ENCODE measurements at regions not wholly inside any gene's neighbourhood (a gene's known extent, or its start where the extent isn't known, plus 50 kb on each side); places are given as distances from the start of the nearest gene placed in this dataset.

- Histone ChIP-seq H3K27ac (no peak overlapping the region), H3K27me3 (no peaks in the 10 kb centered on the region), H3K9me3 (no peaks in the 10 kb centered on the region), H3K36me3 (no peaks in the 10 kb centered on the region), H3K4me3 (replicated peaks in 1 of 3) (no peak overlapping the region), H3K4me1 (no peaks in the 10 kb centered on the region)
- no peak for DNase-seq
- TF ChIP-seq POLR2A (IDR thresholded peaks at IDR 0.05), result no peak
- no peak for TF ChIP-seq CTCF (IDR thresholded peaks at IDR 0.05)
- WGBS, 2 donors, result 53 to 71% methylated on average over 2 of the region's 2 CpGs
- intact Hi-C loops (cut with DNase I), result no loop called here
Measured at GRCh38 chr6:126650931-126651330, 311.0 kb downstream of the CENPW start.

DNA sequence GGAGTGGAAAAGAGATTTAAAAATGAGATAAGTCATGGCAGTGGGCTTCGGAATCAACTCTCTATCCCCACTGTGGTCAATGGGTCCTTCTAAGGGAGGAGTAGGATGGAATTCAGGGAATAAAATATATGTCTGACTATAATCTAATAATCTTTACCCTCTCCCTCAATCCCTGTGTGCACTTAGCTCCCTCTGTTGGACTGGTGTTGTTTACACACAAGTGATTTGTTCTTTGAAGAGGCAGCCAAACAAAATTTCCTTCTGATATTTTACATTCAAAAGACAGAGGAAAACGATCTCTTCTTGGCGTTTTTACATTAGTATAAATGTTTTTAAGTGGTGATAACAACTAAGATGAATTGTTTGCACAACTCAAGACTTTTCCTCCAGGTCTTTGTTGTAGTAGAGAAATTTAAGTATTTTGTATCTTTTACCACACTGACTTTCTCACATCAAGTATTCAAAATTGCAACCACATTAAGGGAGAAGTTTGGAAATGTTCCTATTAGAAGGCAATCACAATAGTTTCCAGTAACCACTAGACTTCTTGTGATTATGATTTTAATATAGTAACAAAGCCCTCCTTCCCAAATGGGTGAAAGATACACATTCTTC, 317.8 kb downstream of the CENPW start:
- Histone ChIP-seq H3K4me3 (replicated peaks in 1 of 3) (no peak overlapping the region), H3K36me3 (no peaks in the 10 kb centered on the region), H3K27ac (no peak overlapping the region), H3K27me3 (no peaks in the 10 kb centered on the region), H3K4me1 (no peaks in the 10 kb centered on the region), H3K9me3 (no peaks in the 10 kb centered on the region)
- DNase-seq, result no peak
- 37 to 48% methylated on average over 3 of the region's 3 CpGs for WGBS, 2 donors
- peak in 2 of 6 experiments; percentile 14 to 34 for TF ChIP-seq CTCF (IDR thresholded peaks at IDR 0.05)
- no peak for TF ChIP-seq POLR2A (IDR thresholded peaks at IDR 0.05)
- intact Hi-C loops (cut with DNase I), result no loop called here

DNA sequence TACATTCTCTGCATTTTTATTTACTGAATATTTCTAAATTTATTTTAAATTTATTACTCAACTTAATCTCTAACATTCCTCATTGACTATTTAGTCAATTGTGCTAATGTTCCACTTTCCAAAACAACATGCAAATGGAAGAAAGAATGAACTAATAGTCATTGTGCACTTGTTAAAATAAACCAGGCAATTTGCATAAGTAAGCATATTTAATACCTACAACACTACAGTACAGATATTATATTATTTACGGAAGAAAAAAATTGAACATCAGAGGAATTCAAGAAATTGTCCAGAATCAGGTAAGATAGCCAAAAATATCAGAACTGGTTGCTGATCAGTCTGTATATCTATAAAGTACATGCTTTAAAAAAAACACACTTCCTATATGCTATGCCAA, 320.5 kb downstream of the CENPW start:
- H3K4me3 ChIP-seq (replicated peaks in 1 of 3), result no peak overlapping the region
- intact Hi-C loops (cut with DNase I), result no loop called here
- H3K36me3 ChIP-seq, result no peaks in the 10 kb centered on the region
- DNase-seq, result no peak
- H3K4me1 ChIP-seq, result no peaks in the 10 kb centered on the region
- no peak overlapping the region for H3K27ac ChIP-seq
- TF ChIP-seq POLR2A (IDR thresholded peaks at IDR 0.05) (no peak), CTCF (IDR thresholded peaks at IDR 0.05) (no peak)
- H3K9me3 ChIP-seq, result no peaks in the 10 kb centered on the region
- H3K27me3 ChIP-seq, result no peaks in the 10 kb centered on the region
- WGBS, 2 donors, result 93 to 99% methylated on average over 1 of the region's 1 CpG

DNA sequence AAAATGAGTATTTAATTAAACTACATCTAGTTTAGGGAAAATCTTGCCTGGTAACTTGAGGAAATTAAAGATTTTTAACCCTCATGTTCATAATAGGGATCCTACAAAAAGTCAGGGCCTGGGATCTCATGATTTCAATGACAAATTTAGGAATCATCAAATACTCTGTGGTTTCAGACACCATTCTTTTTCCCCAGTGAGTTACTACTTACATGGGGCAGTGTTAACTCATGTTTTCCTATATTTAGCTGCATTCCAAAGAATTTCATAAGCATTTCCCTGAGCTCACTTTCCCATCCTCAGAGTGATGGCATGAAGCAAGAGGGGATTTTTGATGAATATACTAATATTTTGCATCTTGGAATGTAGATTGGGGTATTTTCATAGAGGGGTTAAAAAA, 321.7 kb downstream of the CENPW start:
- no peak for DNase-seq
- Histone ChIP-seq H3K9me3 (no peaks in the 10 kb centered on the region), H3K4me3 (replicated peaks in 1 of 3) (no peak overlapping the region), H3K27me3 (no peaks in the 10 kb centered on the region), H3K4me1 (no peaks in the 10 kb centered on the region), H3K36me3 (no peaks in the 10 kb centered on the region), H3K27ac (no peak overlapping the region)
- TF ChIP-seq CTCF (IDR thresholded peaks at IDR 0.05), result no peak
- intact Hi-C loops (cut with DNase I), result no loop called here

DNA sequence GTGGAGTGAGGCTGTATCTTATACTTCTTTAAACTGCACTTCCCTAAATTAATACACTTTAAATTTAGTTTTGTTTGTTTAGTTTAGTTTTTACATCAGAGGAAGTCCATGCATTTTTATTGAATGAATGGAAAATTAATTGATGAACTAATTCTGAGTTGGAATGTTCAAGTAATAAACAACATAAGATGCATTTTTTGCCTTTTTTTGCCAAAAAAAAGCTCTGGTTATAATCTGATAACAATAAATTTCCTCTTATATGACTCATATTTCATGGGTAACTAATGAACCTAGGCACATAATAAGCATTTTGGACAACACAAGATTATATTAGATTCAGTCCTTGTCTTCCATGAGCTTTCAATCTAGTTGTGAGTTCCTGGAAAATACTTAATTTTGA, 323.1 kb downstream of the CENPW start:
- H3K4me1 ChIP-seq, result no peaks in the 10 kb centered on the region
- no peak overlapping the region for H3K27ac ChIP-seq
- H3K4me3 ChIP-seq (replicated peaks in 1 of 3), result no peak overlapping the region
- no peaks in the 10 kb centered on the region for H3K9me3 ChIP-seq
- H3K27me3 ChIP-seq, result no peaks in the 10 kb centered on the region
- no peak for DNase-seq
- intact Hi-C loops (cut with DNase I), result no loop called here
- TF ChIP-seq POLR2A (IDR thresholded peaks at IDR 0.05) (no peak), CTCF (IDR thresholded peaks at IDR 0.05) (no peak)
- no peaks in the 10 kb centered on the region for H3K36me3 ChIP-seq

Measured in thyroid gland (tissue), 4 donors.